Activated B cell treated with CpG ODN at 0.5 μM for 24 hours (primary cell): ENCODE measurements at regions not wholly inside any gene's neighbourhood (a gene's known extent, or its start where the extent isn't known, plus 50 kb on each side); places are given as distances from the start of the nearest gene placed in this dataset.

Experiments
- ATAC-seq: fragments of 200-7000 bp; cut with Tn5 transposase; one replicate; pipeline ENCODE4 v1.10.0; 2021; ENCODE audit warnings: low read depth, mild to moderate bottlenecking, moderate library complexity
- CTCF ChIA-PET: fragments of 350-600 bp; sonication (Branson Sonifier 250); formaldehyde crosslinking; loops from one replicate; lab custom pipeline; 2021; ENCODE audit warnings: antibody characterized with exemption; lab: Charles Lee
- POLR2A ChIA-PET: fragments of 350-600 bp; sonication (Branson Sonifier 250); formaldehyde crosslinking; loops from one replicate; lab custom pipeline; 2021; ENCODE audit warnings: antibody characterized with exemption; lab: Charles Lee
- DNase-seq: peaks from one replicate; pipeline ENCODE4 v3.0.0; 2022
- H3K27ac Mint-ChIP-seq: one replicate; pipeline ENCODE4 v1.8.0; 2020; ENCODE audit warnings: mixed read lengths
- H3K27me3 Mint-ChIP-seq: one replicate; pipeline ENCODE4 v1.8.0; 2021; ENCODE audit warnings: mixed read lengths
- H3K36me3 Mint-ChIP-seq: one replicate; pipeline ENCODE4 v1.8.0; 2021; ENCODE audit warnings: low read depth, mixed read lengths
- H3K4me1 Mint-ChIP-seq: one replicate; pipeline ENCODE4 v1.8.0; 2021; ENCODE audit warnings: mixed read lengths
- H3K4me3 Mint-ChIP-seq: one replicate; pipeline ENCODE4 v1.8.0; 2020; ENCODE audit warnings: mild to moderate bottlenecking, mixed read lengths
- H3K9me3 Mint-ChIP-seq: one replicate; pipeline ENCODE4 v1.8.0; 2020; ENCODE audit warnings: mixed read lengths
- intact Hi-C: fragments of 100-400 bp; cut with micrococcal nuclease; formaldehyde crosslinking; loops from one replicate; pipeline ENCODE4 v1.15.1; 2024
- TF ChIP-seq, protein P1 (sequence below): fragments of 200-600 bp; IDR thresholded peaks from one replicate; pipeline ENCODE4 v1.8.0; 2022; ENCODE audit warnings: antibody characterized with exemption, mild to moderate bottlenecking

GRCh38 chr21:26365849-26366248 is 195.3 kb upstream of the APP start:
- H3K9me3 Mint-ChIP-seq: peaks cover 4% of the 10 kb centered on the region
- TF ChIP-seq, protein P1, sequence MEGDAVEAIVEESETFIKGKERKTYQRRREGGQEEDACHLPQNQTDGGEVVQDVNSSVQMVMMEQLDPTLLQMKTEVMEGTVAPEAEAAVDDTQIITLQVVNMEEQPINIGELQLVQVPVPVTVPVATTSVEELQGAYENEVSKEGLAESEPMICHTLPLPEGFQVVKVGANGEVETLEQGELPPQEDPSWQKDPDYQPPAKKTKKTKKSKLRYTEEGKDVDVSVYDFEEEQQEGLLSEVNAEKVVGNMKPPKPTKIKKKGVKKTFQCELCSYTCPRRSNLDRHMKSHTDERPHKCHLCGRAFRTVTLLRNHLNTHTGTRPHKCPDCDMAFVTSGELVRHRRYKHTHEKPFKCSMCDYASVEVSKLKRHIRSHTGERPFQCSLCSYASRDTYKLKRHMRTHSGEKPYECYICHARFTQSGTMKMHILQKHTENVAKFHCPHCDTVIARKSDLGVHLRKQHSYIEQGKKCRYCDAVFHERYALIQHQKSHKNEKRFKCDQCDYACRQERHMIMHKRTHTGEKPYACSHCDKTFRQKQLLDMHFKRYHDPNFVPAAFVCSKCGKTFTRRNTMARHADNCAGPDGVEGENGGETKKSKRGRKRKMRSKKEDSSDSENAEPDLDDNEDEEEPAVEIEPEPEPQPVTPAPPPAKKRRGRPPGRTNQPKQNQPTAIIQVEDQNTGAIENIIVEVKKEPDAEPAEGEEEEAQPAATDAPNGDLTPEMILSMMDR: no peak
- no peaks in the 10 kb centered on the region for H3K27me3 Mint-ChIP-seq
- ChIA-PET POLR2A (no interaction called here), CTCF (no interaction called here)
- no peaks in the 10 kb centered on the region for H3K4me1 Mint-ChIP-seq
- ATAC-seq (no peak), DNase-seq (no peak)
- no peak overlapping the region for H3K27ac Mint-ChIP-seq
- no peak overlapping the region for H3K4me3 Mint-ChIP-seq
- intact Hi-C loops: no loop called here
- H3K36me3 Mint-ChIP-seq: no peaks in the 10 kb centered on the region

- Mint-ChIP-seq H3K4me1 (no peaks in the 10 kb centered on the region), H3K27ac (no peak overlapping the region), H3K36me3 (no peaks in the 10 kb centered on the region), H3K9me3 (peaks cover 7% of the 10 kb centered on the region), H3K4me3 (no peak overlapping the region), H3K27me3 (no peaks in the 10 kb centered on the region)
- DNase-seq (no peak), ATAC-seq (no peak)
- TF ChIP-seq, protein P1: no peak
- intact Hi-C loops: no loop called here
- ChIA-PET POLR2A (no interaction called here), CTCF (interaction anchor here (0.6 kb wide), 1 partner anchor 25 kb away, joined by 3 read pairs; no protein-coding TSS in a partner anchor)
Measured at GRCh38 chr21:26351661-26352060, 181.1 kb upstream of the APP start.

- no peaks in the 10 kb centered on the region for H3K4me1 Mint-ChIP-seq
- intact Hi-C loops: loop anchor here (1.0 kb wide), 1 partner anchor 34 kb away; no protein-coding TSS in a partner anchor
- no peak overlapping the region for H3K4me3 Mint-ChIP-seq
- no peak for DNase-seq
- H3K36me3 Mint-ChIP-seq: no peaks in the 10 kb centered on the region
- H3K9me3 Mint-ChIP-seq: no peaks in the 10 kb centered on the region
- TF ChIP-seq, protein P1: no peak
- ATAC-seq: no peak
- H3K27ac Mint-ChIP-seq: no peak overlapping the region
- CTCF ChIA-PET: no interaction called here
- POLR2A ChIA-PET: no interaction called here
- no peaks in the 10 kb centered on the region for H3K27me3 Mint-ChIP-seq
Measured at GRCh38 chr21:26332867-26333266, 162.3 kb upstream of the APP start.

- H3K9me3 Mint-ChIP-seq: no peaks in the 10 kb centered on the region
- no peaks in the 10 kb centered on the region for H3K27me3 Mint-ChIP-seq
- no peaks in the 10 kb centered on the region for H3K36me3 Mint-ChIP-seq
- ChIA-PET CTCF (no interaction called here), POLR2A (no interaction called here)
- intact Hi-C loops: no loop called here
- DNase-seq (no peak), ATAC-seq (no peak)
- TF ChIP-seq, protein P1: no peak
- H3K27ac Mint-ChIP-seq: no peak overlapping the region
- H3K4me3 Mint-ChIP-seq: no peak overlapping the region
- no peaks in the 10 kb centered on the region for H3K4me1 Mint-ChIP-seq
Measured at GRCh38 chr21:26331205-26331980, 160.8 kb upstream of the APP start.

DNA sequence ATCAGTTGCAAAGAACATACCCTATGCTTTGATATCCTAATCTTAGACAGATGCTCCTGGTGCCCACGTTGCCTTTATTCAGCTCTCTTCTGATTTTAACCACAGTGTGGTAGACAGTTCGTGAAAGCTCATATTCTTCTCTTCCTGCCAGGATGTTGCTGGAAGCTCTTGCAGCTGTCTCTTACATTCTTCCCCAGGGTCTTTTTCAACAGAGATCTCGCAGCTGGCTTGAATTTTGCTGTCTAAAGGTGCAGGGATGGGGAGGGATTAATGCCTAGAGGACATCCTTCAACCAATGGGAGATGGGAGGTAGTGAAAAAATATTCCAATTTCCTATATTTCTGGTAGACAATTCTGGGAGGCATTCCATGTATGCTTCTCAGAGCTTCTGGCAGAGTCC is 150.0 kb upstream of the APP start:
- ATAC-seq: no peak
- ChIA-PET POLR2A (no interaction called here), CTCF (no interaction called here)
- no peak for DNase-seq
- intact Hi-C loops: no loop called here
- no peak overlapping the region for H3K4me3 Mint-ChIP-seq
- H3K4me1 Mint-ChIP-seq: no peaks in the 10 kb centered on the region
- no peaks in the 10 kb centered on the region for H3K36me3 Mint-ChIP-seq
- no peaks in the 10 kb centered on the region for H3K27me3 Mint-ChIP-seq
- no peak overlapping the region for H3K27ac Mint-ChIP-seq
- peaks cover 3% of the 10 kb centered on the region for H3K9me3 Mint-ChIP-seq
- TF ChIP-seq, protein P1: no peak
